ENCODE measurements at regions not wholly inside any gene's neighbourhood (a gene's known extent, or its start where the extent isn't known, plus 50 kb on each side); places are given as distances from the start of the nearest gene placed in this dataset.

DNA sequence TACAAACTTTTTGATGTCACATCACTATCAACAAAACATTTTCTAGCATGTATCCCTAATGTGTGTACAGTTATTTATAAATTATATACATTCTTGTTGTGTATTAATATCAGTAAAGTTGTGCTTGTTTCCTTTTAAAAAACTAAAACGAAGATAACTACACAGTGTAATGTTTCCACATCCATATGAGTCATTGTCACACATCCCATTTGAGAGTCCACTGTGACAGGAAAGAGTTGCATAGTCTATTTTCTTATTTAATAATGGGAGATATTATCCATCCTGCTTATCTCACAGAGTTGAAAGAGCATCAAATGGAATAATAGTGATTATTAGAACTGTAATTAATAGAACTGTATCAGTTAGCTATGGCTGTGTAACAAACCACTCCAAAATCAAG, 434.0 kb upstream of the CLINT1 start:
- TF ChIP-seq, protein P1, sequence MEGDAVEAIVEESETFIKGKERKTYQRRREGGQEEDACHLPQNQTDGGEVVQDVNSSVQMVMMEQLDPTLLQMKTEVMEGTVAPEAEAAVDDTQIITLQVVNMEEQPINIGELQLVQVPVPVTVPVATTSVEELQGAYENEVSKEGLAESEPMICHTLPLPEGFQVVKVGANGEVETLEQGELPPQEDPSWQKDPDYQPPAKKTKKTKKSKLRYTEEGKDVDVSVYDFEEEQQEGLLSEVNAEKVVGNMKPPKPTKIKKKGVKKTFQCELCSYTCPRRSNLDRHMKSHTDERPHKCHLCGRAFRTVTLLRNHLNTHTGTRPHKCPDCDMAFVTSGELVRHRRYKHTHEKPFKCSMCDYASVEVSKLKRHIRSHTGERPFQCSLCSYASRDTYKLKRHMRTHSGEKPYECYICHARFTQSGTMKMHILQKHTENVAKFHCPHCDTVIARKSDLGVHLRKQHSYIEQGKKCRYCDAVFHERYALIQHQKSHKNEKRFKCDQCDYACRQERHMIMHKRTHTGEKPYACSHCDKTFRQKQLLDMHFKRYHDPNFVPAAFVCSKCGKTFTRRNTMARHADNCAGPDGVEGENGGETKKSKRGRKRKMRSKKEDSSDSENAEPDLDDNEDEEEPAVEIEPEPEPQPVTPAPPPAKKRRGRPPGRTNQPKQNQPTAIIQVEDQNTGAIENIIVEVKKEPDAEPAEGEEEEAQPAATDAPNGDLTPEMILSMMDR (IDR thresholded peaks at IDR 0.05; ENCODE audit: low read length): no peak
- TF ChIP-seq EZH2 (IDR thresholded peaks at IDR 0.05; ENCODE audit: borderline replicate concordance, low read length): no peak
